ENCODE measurements at regions not wholly inside any gene's neighbourhood (a gene's known extent, or its start where the extent isn't known, plus 50 kb on each side); places are given as distances from the start of the nearest gene placed in this dataset.

DNA sequence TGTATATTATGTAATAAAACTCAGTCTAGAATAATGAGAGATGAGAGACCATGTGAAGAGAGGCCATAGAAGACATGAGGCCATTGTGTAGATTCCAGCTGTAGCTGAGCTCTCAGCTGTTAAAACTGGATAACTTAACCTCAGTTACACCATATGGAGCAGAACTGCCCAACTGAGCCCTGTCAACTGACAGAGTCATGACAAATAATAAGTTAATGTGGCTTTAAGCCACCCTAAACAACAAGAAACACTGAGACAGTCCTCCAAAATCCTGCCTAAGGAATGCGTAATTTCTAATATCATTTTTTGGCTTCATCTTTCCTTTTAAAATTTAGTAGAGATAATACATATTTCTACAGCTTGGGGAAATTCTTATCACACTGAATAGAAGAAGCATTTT is 580.0 kb upstream of the RGS18 start:
- TF ChIP-seq, protein P1, sequence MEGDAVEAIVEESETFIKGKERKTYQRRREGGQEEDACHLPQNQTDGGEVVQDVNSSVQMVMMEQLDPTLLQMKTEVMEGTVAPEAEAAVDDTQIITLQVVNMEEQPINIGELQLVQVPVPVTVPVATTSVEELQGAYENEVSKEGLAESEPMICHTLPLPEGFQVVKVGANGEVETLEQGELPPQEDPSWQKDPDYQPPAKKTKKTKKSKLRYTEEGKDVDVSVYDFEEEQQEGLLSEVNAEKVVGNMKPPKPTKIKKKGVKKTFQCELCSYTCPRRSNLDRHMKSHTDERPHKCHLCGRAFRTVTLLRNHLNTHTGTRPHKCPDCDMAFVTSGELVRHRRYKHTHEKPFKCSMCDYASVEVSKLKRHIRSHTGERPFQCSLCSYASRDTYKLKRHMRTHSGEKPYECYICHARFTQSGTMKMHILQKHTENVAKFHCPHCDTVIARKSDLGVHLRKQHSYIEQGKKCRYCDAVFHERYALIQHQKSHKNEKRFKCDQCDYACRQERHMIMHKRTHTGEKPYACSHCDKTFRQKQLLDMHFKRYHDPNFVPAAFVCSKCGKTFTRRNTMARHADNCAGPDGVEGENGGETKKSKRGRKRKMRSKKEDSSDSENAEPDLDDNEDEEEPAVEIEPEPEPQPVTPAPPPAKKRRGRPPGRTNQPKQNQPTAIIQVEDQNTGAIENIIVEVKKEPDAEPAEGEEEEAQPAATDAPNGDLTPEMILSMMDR (IDR thresholded peaks at IDR 0.05) = no peak
- TF ChIP-seq EZH2 (IDR thresholded peaks at IDR 0.05) = no peak
- no peak for TF ChIP-seq EZH2phosphoT487 (IDR thresholded peaks at IDR 0.05)
